PFSK-1 (cell line): ENCODE measurements at regions not wholly inside any gene's neighbourhood (a gene's known extent, or its start where the extent isn't known, plus 50 kb on each side); places are given as distances from the start of the nearest gene placed in this dataset.

Experiments used
- FOXP2 ChIP-seq: optimal IDR thresholded peaks from 2 replicates; pipeline ENCODE3; 2011; ENCODE audit warnings: borderline replicate concordance, control low read depth, inconsistent platforms; ENCODE audit not compliant: insufficient read depth; ENCODE audit errors: extremely low read length, extremely low read depth
- POLR2AphosphoS5 ChIP-seq: IDR thresholded peaks from 2 replicates; pipeline ENCODE4 v1.6.1; 2012; ENCODE audit warnings: low read depth, mild to moderate bottlenecking, control low read depth, low read length, moderate library complexity
- REST ChIP-seq, 2 experiments: IDR thresholded peaks; 2 replicates each; pipeline versions ENCODE4 v1.6.1 to v1.8.0; 2011 to 2012; ENCODE audit warnings: low read depth in 2 of 2, low read length in 2 of 2, control low read depth in 1 of 2, inconsistent platforms in 1 of 2, mild to moderate bottlenecking in 1 of 2, moderate library complexity in 1 of 2; ENCODE audit not compliant: insufficient read depth in 1 of 2
- SIN3A ChIP-seq: IDR thresholded peaks from 2 replicates; pipeline ENCODE4 v1.6.1; 2012; ENCODE audit warnings: mild to moderate bottlenecking, low read length, moderate library complexity, borderline replicate concordance; ENCODE audit not compliant: insufficient read depth
- TAF1 ChIP-seq: IDR thresholded peaks from 2 replicates; pipeline ENCODE4 v1.6.1; 2012; ENCODE audit warnings: low read length, control low read depth, borderline replicate concordance; ENCODE audit not compliant: insufficient read depth

- TF ChIP-seq TAF1 (no peak), REST (IDR thresholded peaks at IDR 0.05; ENCODE audit: insufficient read depth in 1 of 2, low read depth in 2 of 2, low read length in 2 of 2) (no peak), POLR2AphosphoS5 (no peak)
Measured at GRCh38 chr3:145865399-145866018, 295.5 kb downstream of the PLOD2 start.

- TF ChIP-seq POLR2AphosphoS5 (no peak), TAF1 (no peak), FOXP2 (no peak), REST (IDR thresholded peaks at IDR 0.05; ENCODE audit: insufficient read depth in 1 of 2, low read depth in 2 of 2, low read length in 2 of 2) (no peak)
Measured at GRCh38 chr3:145869958-145870357, 291.0 kb downstream of the PLOD2 start.

DNA sequence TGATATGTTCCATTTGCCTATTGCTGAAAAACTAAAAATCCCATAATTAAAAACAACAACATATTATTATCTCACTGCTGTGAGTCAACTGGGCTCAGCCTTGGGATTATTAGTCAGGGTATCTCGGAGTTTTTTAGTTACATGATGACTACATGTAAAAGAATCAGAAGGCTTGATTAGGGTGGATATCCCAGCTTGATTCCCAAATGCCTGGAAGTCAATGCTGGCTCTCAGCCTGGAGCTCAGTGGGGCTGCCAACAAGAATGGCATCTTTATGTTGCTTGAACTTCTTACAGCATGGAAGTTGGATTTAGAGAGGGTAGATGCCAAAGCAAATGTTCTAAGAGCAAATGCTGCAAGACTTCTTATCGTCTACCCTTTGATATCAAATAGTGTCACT is 278.5 kb downstream of the PLOD2 start:
- TF ChIP-seq TAF1 (no peak), POLR2AphosphoS5 (no peak)

DNA sequence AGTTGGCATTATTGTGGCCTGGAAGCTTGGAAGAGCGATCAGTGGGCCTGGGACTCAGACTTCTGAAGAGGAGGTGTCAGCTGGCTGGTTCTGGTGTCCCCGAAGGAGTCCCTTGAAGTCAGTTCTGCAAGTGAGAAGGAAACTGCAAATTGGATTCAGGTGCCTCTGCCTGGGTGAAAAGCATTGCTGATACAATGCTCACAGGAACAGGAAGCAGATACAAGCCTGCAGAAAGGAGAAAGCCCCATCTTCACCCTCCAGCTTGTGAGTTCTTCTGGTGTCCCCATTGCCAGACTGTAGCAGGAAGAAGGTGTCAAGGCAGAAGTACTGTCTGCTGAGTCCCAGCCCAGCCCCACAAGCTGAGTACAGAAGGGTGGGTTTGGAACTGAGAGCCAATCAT is 271.3 kb downstream of the PLOD2 start:
- TF ChIP-seq SIN3A (no peak), FOXP2 (no peak), REST (IDR thresholded peaks at IDR 0.05; ENCODE audit: insufficient read depth in 1 of 2, low read depth in 2 of 2, low read length in 2 of 2) (no peak), POLR2AphosphoS5 (no peak), TAF1 (no peak)

GRCh38 chr3:145892869-145893268 is 268.1 kb downstream of the PLOD2 start:
- no peak for TF ChIP-seq FOXP2
- no peak for TF ChIP-seq SIN3A
- no peak for TF ChIP-seq TAF1
- TF ChIP-seq REST (IDR thresholded peaks at IDR 0.05; ENCODE audit: insufficient read depth in 1 of 2, low read depth in 2 of 2, low read length in 2 of 2): no peak
- no peak for TF ChIP-seq POLR2AphosphoS5
